Fibroblast of lung (primary cell): ENCODE measurements at regions not wholly inside any gene's neighbourhood (a gene's known extent, or its start where the extent isn't known, plus 50 kb on each side); places are given as distances from the start of the nearest gene placed in this dataset.

Experiments
- DNase-seq, 2 donors: peaks; one replicate each; pipeline versions ENCODE4 v3.0.0 to v3.0.0-alpha.2; 2010; ENCODE audit warnings: low read depth in 2 of 2
- H2AFZ ChIP-seq: 2 replicates; pipeline ENCODE4 v1.5.1; 2012; ENCODE audit warnings: low read length, control low read depth, inconsistent platforms
- H3K27ac ChIP-seq: 2 replicates; pipeline ENCODE4 v1.5.1; 2011; ENCODE audit warnings: low read length, control low read depth; ENCODE audit not compliant: insufficient read depth
- H3K27me3 ChIP-seq: 2 replicates; pipeline ENCODE4 v1.5.1; 2011; ENCODE audit warnings: mild to moderate bottlenecking, low read length; ENCODE audit not compliant: control insufficient read depth, insufficient read depth
- H3K36me3 ChIP-seq: 2 replicates; pipeline ENCODE4 v1.5.1; 2011; ENCODE audit warnings: low read length; ENCODE audit not compliant: control insufficient read depth, insufficient read depth
- H3K4me1 ChIP-seq: 2 replicates; pipeline ENCODE4 v1.5.1; 2011; ENCODE audit warnings: low read length; ENCODE audit not compliant: control insufficient read depth, insufficient read depth; ENCODE audit errors: extremely low read depth
- H3K4me2 ChIP-seq: 2 replicates; pipeline ENCODE4 v1.5.1; 2011; ENCODE audit warnings: low read length, control low read depth; ENCODE audit not compliant: insufficient read depth; ENCODE audit errors: extremely low read depth
- H3K4me3 ChIP-seq, 4 experiments: fragments of 200-600 bp in 1 of 4; sonication (generic) in 1 of 4; replicated peaks in 1 of 4; 2 replicates each; pipeline ENCODE4 v1.5.1; 2011 to 2016; ENCODE audit warnings: low read length in 4 of 4, low read depth in 3 of 4, mild to moderate bottlenecking in 3 of 4, control low read depth in 2 of 4, inconsistent platforms in 1 of 4, mixed read lengths in 1 of 4; ENCODE audit not compliant: insufficient read depth in 1 of 4; ENCODE audit errors: control extremely low read depth in 1 of 4
- H3K79me2 ChIP-seq: 2 replicates; pipeline ENCODE4 v1.5.1; 2012; ENCODE audit warnings: mild to moderate bottlenecking, low read length, inconsistent platforms; ENCODE audit not compliant: control insufficient read depth, insufficient read depth
- H3K9ac ChIP-seq: 2 replicates; pipeline ENCODE4 v1.5.1; 2011; ENCODE audit warnings: mild to moderate bottlenecking, low read length, control low read depth; ENCODE audit not compliant: insufficient read depth
- H3K9me3 ChIP-seq: 2 replicates; pipeline ENCODE4 v1.5.1; 2012; ENCODE audit warnings: low read depth, low read length; ENCODE audit not compliant: control insufficient read depth, insufficient read depth
- H4K20me1 ChIP-seq: 2 replicates; pipeline ENCODE4 v1.5.1; 2011; ENCODE audit warnings: low read length; ENCODE audit not compliant: control insufficient read depth, insufficient read depth; ENCODE audit errors: extremely low read depth
- CTCF ChIP-seq, 2 donors: IDR thresholded peaks in 1 of 2; conservative IDR thresholded peaks in 1 of 2; 1 replicate in 1 of 2; 2 replicates in 1 of 2; pipeline ENCODE4 v1.5.1; 2011 to 2012; ENCODE audit warnings: low read length in 2 of 2, control low read depth in 1 of 2, inconsistent platforms in 1 of 2, low read depth in 1 of 2, mild to moderate bottlenecking in 1 of 2
- EZH2 ChIP-seq: IDR thresholded peaks from 2 replicates; pipeline ENCODE4 v1.5.1; 2012; ENCODE audit warnings: low read length, control low read depth, mild to moderate bottlenecking; ENCODE audit errors: missing control alignments

GRCh38 chr1:73617145-73617544 is 580.8 kb downstream of the LRRIQ3 start:
- Histone ChIP-seq H3K9me3 (no peaks in the 10 kb centered on the region), H4K20me1 (no peaks in the 10 kb centered on the region), H3K27ac (no peak overlapping the region), H2AFZ (no peak overlapping the region), H3K9ac (no peak overlapping the region), H3K27me3 (no peaks in the 10 kb centered on the region), H3K4me2 (no peak overlapping the region), H3K36me3 (no peaks in the 10 kb centered on the region), H3K4me3 (no peak overlapping the region), H3K79me2 (no peaks in the 10 kb centered on the region), H3K4me1 (no peaks in the 10 kb centered on the region)
- DNase-seq, result no peak
- TF ChIP-seq CTCF (conservative IDR thresholded peaks at IDR 0.05 in 1 of 2, IDR thresholded peaks at IDR 0.05 in 1 of 2; ENCODE audit: low read depth in 1 of 2, low read length in 2 of 2), result no peak
- no peak for TF ChIP-seq EZH2

- no peak for TF ChIP-seq EZH2
- TF ChIP-seq CTCF (conservative IDR thresholded peaks at IDR 0.05 in 1 of 2, IDR thresholded peaks at IDR 0.05 in 1 of 2; ENCODE audit: low read depth in 1 of 2, low read length in 2 of 2), result no peak
- no peaks in the 10 kb centered on the region for H3K9me3 ChIP-seq
- no peak overlapping the region for H3K27ac ChIP-seq
- no peak overlapping the region for H3K4me3 ChIP-seq
- H3K9ac ChIP-seq, result no peak overlapping the region
- no peaks in the 10 kb centered on the region for H4K20me1 ChIP-seq
- no peaks in the 10 kb centered on the region for H3K4me1 ChIP-seq
- H2AFZ ChIP-seq, result no peak overlapping the region
- peak in 1 of 2 donors; percentile 17 for DNase-seq
- no peaks in the 10 kb centered on the region for H3K79me2 ChIP-seq
- H3K4me2 ChIP-seq, result no peak overlapping the region
- H3K27me3 ChIP-seq, result no peaks in the 10 kb centered on the region
- no peaks in the 10 kb centered on the region for H3K36me3 ChIP-seq
These were observed 586.3 kb downstream of the LRRIQ3 start for GRCh38 chr1:73611681-73612080.

GRCh38 chr1:73604739-73605138 is 593.2 kb downstream of the LRRIQ3 start:
- DNase-seq, result peak in 1 of 2 donors; percentile 45
- Histone ChIP-seq H3K4me1 (no peaks in the 10 kb centered on the region), H3K4me3 (no peak overlapping the region), H3K79me2 (no peaks in the 10 kb centered on the region), H3K4me2 (no peak overlapping the region), H3K27me3 (no peaks in the 10 kb centered on the region), H3K9ac (no peak overlapping the region), H3K36me3 (no peaks in the 10 kb centered on the region), H3K9me3 (no peaks in the 10 kb centered on the region), H3K27ac (no peak overlapping the region), H4K20me1 (no peaks in the 10 kb centered on the region), H2AFZ (no peak overlapping the region)
- TF ChIP-seq CTCF (conservative IDR thresholded peaks at IDR 0.05 in 1 of 2, IDR thresholded peaks at IDR 0.05 in 1 of 2; ENCODE audit: low read depth in 1 of 2, low read length in 2 of 2), result no peak
- no peak for TF ChIP-seq EZH2
